ENCODE measurements at regions not wholly inside any gene's neighbourhood (a gene's known extent, or its start where the extent isn't known, plus 50 kb on each side); places are given as distances from the start of the nearest gene placed in this dataset.

GRCh38 chr12:126198516-126198915 is 1133.3 kb downstream of the AACS start:
- DNase-seq (ENCODE audit: low read depth): no peak

DNA sequence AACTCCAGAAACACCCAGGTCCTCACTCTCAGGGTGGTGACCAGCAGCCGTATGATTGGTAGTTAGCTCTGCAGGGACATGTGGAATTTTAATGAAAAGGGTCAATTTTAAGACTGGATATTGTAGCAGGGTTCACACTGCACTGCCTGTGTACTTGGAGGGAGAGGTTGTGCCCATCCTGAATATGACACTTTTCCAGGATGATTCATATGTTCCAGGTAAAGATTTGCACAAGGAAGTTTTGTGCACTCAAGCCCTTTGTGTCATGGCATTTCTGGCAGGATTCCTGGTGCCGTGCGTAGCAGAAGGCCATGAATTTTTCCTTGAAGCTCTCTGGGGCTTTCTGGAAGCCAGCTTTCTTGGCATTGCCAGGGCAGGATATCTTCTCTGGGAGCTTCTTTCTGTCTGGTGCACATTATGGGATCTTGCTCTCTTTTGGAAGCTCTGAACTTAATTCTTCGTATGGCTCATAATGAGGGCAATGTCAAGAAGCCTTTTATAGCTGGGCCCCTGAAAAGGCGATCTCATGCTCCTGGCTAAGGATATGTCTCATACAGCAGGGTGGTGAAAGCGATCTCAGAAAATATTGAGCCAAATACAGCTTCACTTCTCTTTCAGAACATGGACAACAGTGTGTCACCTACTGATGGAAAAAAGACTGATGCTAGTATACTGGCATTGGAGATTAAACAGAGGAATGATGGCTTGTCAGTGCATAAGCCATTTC is 1133.9 kb downstream of the AACS start:
- no peak for DNase-seq (ENCODE audit: low read depth)

DNA sequence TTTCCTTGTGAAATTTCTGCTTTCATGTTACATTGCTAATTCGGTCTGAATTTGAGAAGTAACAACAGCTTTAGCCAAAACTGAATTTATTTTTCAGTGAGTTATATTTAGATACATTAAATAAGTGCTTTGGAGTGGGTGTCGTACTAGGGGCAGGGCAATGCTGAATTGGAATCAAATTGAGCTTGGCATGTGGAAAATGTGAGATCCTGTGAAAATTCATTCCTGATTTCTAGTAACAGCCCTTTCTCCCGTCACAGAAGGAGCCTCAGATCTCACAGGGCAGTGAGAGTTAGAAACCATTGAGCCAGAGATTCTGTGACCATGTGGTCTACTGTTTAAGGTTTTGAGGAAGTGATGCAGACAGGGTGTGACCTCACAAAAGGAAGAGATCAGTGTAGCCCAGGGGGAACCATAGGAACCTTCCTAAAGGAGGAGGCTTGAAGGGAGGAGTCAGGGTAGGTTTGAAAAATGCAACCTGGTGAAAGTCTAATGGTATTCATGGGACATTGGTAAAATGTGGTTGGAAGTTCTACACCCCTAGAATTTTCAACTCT is 1136.8 kb downstream of the AACS start:
- DNase-seq (ENCODE audit: low read depth): no peak

DNA sequence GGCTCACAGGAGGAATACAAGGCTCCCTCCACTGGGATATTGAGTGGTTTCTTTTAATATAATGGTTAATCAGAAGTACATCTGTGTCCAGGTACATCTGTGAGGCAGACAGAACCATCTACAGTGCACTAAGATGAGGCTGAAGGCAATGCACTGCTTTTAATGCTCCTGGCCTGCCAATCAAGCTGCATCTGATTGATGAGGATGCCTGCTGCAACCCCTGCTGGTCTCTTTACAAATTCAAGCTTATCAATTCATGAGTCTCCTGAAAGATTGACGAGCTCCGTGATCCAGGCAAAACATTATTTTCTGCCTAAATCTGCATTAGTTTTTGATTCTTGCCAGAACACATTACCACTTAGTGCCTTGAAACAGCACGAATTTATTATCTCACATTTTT is 1139.1 kb downstream of the AACS start:
- DNase-seq (ENCODE audit: low read depth): no peak

DNA sequence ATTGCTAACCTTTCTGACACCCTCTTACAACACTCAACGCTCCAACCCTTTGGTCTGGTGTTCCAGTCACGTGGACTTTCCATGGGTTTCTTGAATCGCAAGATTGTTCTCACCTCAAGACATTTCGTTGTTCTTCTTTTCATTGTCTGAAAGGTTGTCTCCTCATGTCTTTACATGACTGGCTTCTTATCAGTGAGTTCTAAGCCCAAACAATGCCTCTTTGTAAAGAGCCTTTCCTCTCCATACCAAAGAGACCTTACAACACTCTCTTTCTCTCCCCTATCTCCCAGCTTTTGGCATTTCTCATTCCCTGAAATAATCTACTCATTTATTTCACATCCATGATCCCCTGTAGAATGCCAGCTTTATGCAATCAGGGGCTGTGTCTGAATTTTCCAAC is 1144.8 kb downstream of the AACS start:
- DNase-seq (ENCODE audit: low read depth): no peak

GRCh38 chr12:126210448-126210847 is 1145.2 kb downstream of the AACS start:
- DNase-seq (ENCODE audit: low read depth): no peak

DNA sequence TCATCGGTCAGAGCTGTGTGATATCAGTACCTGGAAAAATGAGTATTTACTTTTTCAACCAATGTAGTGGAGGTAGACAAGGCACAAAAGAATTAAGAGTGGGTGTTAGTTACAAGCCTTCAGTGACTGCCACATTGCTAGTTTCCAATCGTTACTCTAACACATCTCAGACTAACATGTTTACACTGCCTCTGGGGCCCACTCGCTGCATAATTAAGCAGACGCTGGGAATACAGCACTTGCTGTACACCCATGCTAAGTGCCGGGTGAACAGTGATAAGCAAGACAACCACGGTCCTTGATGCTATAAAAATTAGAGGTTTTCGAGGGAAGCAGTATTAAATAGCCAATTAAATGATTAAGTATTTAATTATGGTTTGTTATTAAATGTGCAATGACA is 1147.6 kb downstream of the AACS start:
- DNase-seq (ENCODE audit: low read depth): no peak

- no peak for DNase-seq (ENCODE audit: low read depth)
These were observed 1153.5 kb downstream of the AACS start for GRCh38 chr12:126218697-126219096.

- no peak for DNase-seq (ENCODE audit: low read depth)
These were observed 1153.9 kb downstream of the AACS start for GRCh38 chr12:126219139-126219538.

DNA sequence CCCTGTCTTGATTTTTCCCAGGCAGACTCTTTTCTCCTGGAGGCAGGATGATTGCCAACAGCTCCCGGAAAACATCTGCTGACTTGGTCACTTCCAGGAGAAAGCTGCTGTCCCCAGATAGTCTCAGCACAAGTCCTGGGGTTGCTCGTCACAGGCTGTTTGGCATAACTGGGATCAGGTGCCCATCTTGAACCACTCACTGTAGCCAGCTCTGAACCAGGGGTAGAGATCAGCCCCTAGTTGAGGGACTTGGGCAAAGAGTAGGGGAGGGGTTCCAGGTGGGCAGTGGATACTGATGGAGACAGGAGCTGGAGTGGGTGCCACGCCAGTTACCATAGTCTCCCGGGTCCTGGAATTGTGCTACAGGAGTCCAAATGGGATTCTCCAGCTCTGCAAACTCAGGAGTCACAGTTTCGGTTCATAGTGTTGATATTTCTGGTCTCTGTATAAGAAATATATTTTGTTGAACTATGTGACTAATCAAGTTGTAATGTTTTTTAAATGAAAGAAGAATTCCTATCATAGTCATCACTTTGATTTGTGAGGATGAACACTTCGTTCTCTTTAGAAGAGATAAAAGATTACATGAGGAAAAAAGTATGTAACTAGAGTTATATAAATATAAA is 1154.5 kb downstream of the AACS start:
- DNase-seq (ENCODE audit: low read depth): no peak

DNA sequence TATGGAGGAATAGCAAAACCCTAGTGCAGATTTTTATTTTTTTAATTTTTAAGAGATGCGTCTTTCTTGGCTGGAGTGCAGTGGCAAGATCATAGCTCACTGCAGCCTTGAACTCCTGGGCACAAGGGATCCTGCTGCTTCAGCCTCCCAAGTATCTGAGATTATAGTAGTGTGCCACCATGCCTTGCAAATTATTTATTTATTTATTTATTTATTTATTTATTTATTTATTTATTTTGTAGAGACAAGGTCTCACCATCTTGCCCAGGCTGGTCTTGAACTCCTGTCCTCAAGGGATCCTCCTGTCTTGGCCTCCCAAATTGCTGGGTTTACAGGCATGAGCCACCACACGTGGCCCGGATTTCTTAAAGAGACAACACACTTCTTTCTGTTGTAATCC is 1158.8 kb downstream of the AACS start:
- no peak for DNase-seq (ENCODE audit: low read depth)

- no peak for DNase-seq (ENCODE audit: low read depth)
These were observed 1163.7 kb downstream of the AACS start for GRCh38 chr12:126228936-126229335.

DNA sequence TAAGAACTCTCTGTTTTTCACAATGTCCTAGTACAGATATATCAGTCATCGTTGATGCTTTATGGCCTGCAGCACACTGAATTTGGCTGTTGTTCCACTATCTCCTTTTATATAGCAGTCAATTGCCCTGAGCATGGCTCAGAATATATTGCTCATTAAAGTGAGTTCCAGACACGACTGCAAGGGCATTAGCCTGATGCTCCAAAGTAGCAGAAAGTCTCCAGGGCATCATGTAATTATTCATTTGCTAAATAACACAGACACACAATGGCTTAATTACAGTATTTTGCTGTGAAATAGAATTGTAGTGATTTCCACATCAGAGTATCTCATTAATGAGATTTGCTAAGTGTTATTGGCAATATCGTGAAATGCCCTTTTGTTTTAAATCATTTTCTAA is 1167.5 kb downstream of the AACS start:
- no peak for DNase-seq (ENCODE audit: low read depth)

DNA sequence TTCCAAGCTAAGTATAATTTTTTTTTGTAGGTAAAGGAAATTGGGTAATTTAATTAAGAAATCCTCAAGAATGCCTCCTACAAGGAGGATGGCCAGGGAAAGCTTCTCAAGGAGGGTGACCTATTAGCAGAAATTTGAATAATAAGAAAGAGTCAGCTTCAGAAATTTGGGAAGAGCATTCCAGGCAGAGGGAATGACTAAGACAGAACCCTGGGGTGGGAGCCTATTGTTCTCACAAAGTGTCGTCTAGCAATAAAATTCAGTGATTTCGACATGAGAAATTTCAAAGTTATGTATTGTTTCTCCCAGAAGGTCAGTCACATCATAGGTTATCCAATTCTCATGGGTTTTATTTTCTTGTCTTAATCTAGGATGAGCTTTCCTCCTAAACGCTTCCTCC is 1168.4 kb downstream of the AACS start:
- DNase-seq (ENCODE audit: low read depth): no peak

GRCh38 chr12:126243814-126244440 is 1178.7 kb downstream of the AACS start:
- DNase-seq (ENCODE audit: low read depth): no peak

GRCh38 chr12:126247936-126248335 is 1182.7 kb downstream of the AACS start:
- no peak for DNase-seq (ENCODE audit: low read depth)

DNA sequence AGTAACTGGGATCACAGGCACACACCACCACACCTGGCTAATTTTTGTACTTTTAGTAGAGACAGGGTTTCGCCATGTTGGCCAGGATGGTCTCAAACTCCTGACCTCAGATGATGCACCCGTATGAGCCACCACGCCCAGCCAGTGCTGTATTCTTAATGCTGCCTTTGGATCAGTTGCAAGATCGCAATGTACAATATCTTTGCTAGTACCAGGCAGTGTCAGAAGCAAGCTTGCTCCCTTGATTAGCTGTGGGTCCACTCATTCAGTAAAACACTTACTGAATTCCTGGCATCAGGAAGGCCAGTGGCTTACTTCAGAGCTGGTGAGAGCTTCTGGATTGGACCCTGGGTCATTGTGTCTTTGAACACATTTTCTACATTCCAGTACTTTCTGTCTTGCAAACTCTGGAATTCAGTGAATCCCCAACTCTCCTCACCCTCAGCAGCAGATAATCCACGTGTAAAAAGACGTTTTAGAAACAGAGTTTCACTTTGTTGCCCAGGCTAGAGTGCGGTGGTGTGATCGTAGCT is 1183.7 kb downstream of the AACS start:
- DNase-seq (ENCODE audit: low read depth): no peak

- no peak for DNase-seq (ENCODE audit: low read depth)
These were observed 1193.0 kb downstream of the AACS start for GRCh38 chr12:126258190-126258589.

DNA sequence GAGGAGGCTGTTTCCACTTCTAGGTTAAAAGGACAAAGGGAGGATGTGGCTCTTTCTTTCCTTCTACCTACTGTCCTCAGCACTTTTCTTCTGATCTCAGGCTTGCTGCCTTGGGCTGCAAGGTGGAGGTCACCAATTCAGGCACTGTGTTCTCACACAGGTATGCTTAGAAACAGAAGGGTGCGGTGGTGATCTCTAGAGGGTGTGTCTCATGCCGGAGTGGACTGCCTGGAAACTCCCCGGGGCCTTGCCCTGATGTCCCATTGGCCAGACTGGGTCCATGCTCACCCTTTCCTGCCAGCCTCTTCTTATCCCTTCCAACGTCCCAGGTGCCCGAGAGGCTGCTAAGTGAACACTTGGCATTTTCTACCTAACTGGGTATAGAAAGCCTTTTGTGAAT is 1197.6 kb downstream of the AACS start:
- DNase-seq (ENCODE audit: low read depth): no peak

DNA sequence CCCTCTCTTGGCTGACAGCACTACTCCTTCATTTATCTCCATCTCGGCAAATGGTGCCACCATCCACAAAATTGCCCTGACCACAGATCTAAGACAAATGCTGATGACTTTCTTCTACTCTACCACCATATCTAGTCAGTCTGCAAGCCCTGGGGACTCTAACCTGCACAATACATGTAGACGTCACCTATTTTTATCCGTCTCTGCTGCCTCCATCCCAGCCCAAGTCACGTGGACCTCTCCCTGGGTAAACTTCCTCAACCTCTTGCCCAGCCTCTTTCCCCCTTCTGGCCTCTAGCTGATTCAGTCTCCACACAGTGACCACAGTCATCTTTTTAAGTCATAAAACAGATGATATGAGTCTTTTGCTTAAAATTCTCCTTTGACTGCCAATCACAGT is 1203.0 kb downstream of the AACS start:
- no peak for DNase-seq (ENCODE audit: low read depth)

DNA sequence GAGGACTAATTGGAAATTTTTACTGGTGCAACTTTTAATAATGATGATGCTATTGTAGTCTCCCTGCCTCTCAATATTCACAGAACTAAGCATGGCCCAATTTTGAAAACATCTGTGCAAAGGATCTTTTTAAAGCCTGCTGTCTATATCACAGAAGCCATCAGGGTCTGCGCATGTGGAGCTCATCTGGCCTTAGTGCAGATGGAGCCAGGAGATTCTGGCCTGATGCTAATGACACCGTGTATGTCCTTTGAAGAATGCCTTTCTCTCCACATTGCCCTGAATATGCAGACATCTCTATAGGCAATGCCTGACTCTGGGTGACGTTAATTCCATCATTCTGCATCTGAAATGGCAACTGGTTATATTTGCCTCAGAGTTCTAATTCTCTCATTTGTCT is 1205.9 kb downstream of the AACS start:
- no peak for DNase-seq (ENCODE audit: low read depth)

- no peak for DNase-seq (ENCODE audit: low read depth)
These were observed 1217.5 kb downstream of the AACS start for GRCh38 chr12:126282691-126283090.

DNA sequence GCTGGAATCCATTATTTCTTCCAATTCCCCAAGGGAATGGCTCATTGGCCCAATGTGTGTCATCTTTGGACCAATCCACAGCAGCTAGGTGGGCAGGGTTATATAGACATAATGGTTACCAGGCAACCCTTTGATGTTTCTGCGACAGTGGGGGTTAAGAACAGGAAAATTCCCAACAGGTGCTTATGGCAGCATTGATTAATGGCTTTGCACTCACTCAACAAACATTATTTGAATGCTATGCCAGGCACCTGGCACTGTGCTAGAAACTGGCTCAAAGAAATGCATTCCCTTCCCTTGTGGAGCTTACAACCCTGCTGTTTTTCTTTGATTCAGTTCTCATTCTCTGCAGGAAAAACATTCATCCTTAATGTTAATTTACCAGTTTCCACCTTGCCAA is 1221.0 kb downstream of the AACS start:
- DNase-seq (ENCODE audit: low read depth): no peak

Data from activated T-cell treated with anti-CD3 and anti-CD28 coated beads for 1 hour (primary cell).